ENCODE measurements at regions not wholly inside any gene's neighbourhood (a gene's known extent, or its start where the extent isn't known, plus 50 kb on each side); places are given as distances from the start of the nearest gene placed in this dataset.

DNA sequence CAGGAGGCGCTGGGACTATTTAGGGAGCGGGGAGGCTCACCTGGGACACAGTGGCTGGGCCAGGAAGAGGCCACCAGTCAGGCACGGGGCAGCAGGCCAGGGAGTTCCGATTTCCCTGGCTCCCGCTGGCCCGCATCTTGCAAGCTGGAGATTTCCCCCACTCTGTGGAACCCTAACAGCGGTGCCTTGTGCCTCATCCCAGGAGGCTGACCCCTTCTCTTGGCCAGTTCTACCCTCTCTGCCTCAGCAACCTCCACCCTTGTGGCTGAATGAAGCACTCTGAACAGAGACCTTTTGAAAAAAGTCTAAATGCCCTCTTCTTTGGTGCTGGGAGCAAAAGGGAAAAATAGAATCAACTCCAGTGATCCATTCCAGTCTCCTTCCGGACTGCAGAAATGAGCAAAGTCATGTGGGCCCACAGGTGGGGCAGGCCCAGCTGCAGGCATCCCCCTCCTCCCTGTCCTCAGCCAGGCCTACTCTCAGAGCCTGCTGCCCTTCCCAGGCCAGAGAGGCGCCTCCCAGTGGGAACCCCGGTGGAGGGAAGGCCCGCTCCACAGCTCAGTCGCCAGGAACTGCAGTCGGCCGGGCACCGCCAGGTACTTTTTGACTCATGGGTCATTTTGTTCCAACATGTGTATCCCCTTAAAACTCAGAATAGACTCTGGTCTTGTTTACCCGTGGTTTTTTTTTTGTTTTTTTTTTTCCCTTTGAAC lies 155.5 kb downstream of the ZNF248 start:
- Histone ChIP-seq H3K9me3 (peaks cover 7 to 10% of the 10 kb centered on the region in 2 donors), H3K27me3 (no peaks in the 10 kb centered on the region), H3K36me3 (no peaks in the 10 kb centered on the region), H3K4me1 (no peaks in the 10 kb centered on the region), H3K4me3 (no peak overlapping the region), H3K27ac (no peak overlapping the region)
- no peak for DNase-seq (ENCODE audit: low spot score in 2 of 2)
- TF ChIP-seq, protein P1, sequence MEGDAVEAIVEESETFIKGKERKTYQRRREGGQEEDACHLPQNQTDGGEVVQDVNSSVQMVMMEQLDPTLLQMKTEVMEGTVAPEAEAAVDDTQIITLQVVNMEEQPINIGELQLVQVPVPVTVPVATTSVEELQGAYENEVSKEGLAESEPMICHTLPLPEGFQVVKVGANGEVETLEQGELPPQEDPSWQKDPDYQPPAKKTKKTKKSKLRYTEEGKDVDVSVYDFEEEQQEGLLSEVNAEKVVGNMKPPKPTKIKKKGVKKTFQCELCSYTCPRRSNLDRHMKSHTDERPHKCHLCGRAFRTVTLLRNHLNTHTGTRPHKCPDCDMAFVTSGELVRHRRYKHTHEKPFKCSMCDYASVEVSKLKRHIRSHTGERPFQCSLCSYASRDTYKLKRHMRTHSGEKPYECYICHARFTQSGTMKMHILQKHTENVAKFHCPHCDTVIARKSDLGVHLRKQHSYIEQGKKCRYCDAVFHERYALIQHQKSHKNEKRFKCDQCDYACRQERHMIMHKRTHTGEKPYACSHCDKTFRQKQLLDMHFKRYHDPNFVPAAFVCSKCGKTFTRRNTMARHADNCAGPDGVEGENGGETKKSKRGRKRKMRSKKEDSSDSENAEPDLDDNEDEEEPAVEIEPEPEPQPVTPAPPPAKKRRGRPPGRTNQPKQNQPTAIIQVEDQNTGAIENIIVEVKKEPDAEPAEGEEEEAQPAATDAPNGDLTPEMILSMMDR (IDR thresholded peaks at IDR 0.05) = no peak
- intact Hi-C loops (cut with DNase I; ENCODE audit: low total_unique reads) = no loop called here

DNA sequence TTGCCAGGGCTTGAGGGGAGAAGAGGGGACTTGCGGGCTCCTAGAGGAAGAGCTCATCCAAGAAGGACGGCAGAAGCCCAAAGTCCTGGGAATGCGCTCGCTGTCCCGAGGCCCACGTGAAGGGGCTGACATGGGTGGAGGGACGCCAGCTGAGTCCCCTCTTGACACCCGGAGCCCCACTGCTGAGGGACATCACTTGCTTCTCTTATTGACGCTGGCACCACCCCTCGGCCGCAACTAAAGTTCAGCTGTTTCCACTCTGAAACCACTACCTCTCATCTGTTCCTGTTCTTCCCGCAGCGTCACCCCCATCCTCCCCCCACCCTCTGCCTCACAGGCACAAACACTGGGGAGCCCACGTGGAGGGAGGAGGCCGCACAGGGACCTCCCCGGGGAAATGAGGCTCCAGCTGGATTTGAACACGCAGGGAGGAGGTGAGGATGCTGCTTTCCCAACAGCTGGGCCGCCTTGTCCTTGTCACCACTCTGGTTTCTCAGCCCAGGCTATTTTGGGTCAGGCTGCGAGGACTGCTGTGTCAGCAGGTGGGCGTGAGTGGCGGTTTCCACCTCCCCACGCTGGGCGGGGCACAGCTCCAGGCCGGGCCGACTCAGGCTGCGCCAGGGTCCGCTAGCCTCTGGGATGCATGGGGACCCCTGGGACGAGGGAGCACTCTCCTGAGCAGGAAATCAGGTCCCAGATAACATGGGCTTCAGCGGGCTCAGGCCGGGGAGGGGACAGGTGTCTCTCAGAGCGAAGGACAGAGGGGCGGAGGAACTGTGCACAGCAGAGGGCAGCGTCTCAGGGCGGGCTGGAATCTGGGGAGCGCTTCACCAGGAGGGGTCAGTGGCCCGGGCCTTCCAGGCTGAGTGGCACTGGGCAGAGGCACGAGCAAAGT lies 156.3 kb downstream of the ZNF248 start:
- H3K36me3 ChIP-seq = no peaks in the 10 kb centered on the region
- TF ChIP-seq POLR2A (IDR thresholded peaks at IDR 0.05) (no peak), POLR2AphosphoS5 (IDR thresholded peaks at IDR 0.05) (no peak)
- no peak for DNase-seq (ENCODE audit: low spot score in 2 of 2)
- peaks cover 7 to 10% of the 10 kb centered on the region in 2 donors for H3K9me3 ChIP-seq
- H3K27ac ChIP-seq = no peak overlapping the region
- H3K4me3 ChIP-seq = no peak overlapping the region
- intact Hi-C loops (cut with DNase I; ENCODE audit: low total_unique reads) = no loop called here
- H3K27me3 ChIP-seq = no peaks in the 10 kb centered on the region
- H3K4me1 ChIP-seq = no peaks in the 10 kb centered on the region

DNA sequence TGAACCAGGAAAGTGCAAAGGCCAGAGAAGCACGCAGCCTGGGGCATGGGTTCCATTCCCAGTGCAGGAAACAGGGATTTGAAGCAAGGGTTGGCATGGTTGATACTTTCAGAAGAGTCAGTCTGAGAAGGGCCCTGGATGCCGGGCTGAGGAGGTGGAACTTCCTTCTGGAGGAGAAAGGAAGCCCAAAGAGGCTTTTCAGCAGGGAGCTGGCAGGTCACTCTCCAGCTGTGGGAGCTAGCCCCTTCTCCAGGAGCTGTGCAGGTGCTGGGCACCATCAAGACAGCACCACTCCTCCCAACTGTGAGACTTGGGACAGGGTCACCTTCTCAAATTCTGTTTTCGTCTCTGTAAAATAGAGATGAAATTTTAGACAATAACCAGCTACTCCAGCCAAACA lies 169.8 kb downstream of the ZNF248 start:
- Histone ChIP-seq H3K27me3 (no peaks in the 10 kb centered on the region), H3K4me1 (no peaks in the 10 kb centered on the region), H3K4me3 (no peak overlapping the region), H3K36me3 (no peaks in the 10 kb centered on the region), H3K9me3 (peaks cover 10 to 11% of the 10 kb centered on the region in 2 donors), H3K27ac (no peak overlapping the region)
- intact Hi-C loops (cut with DNase I; ENCODE audit: low total_unique reads) = no loop called here
- TF ChIP-seq, protein P1 (IDR thresholded peaks at IDR 0.05) = no peak
- TF ChIP-seq POLR2AphosphoS5 (IDR thresholded peaks at IDR 0.05) (no peak), POLR2A (IDR thresholded peaks at IDR 0.05) (no peak)
- no peak for DNase-seq (ENCODE audit: low spot score in 2 of 2)

DNA sequence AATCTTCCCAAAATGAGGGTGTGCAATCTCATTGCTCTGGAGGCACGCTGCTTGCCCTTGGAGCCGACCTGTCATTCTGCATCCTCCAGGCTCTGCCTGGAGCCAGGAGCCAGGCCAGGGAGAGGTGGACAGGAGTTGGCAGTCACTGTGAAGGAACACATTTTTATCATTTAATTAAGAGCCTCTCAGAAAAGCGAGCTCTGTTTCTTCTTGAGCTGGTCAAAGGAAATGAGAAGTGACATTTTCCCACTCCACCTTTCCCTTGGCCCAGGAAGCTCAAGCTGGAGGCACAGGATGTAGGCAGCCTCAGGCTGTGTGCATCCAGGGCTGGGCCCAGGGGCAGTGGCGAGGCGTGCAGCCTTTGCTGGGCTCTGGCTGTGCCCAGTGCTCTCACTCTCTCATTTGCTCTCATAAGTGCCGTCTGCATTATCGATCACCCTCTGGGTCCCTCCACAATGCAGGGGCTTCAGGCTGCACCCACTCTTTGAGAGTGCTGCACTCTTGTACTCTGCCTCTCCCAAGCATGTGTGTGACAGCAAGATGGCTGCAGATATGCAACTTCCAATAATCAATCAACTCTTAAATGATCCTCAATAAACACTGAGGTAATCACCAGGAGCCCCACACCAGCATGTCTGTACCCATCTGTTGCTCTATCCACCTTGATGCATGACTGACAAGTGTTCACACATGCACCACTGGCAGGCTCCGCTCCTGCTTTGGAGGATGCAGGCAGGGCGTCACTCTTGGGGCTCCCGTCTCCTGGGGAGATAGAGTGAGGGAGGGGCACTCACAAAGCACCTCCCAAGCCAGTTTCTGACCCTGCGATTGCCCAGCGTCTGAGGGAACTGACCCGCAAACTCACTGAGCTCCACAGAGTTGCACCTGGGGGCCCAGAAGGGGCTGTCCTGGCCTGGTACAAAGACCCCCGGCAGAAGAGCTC lies 171.4 kb downstream of the ZNF248 start:
- TF ChIP-seq POLR2A (IDR thresholded peaks at IDR 0.05) (no peak), POLR2AphosphoS5 (IDR thresholded peaks at IDR 0.05) (no peak)
- no peaks in the 10 kb centered on the region for H3K4me1 ChIP-seq
- no peaks in the 10 kb centered on the region for H3K36me3 ChIP-seq
- no peaks in the 10 kb centered on the region for H3K27me3 ChIP-seq
- intact Hi-C loops (cut with DNase I; ENCODE audit: low total_unique reads) = no loop called here
- H3K4me3 ChIP-seq = no peak overlapping the region
- H3K9me3 ChIP-seq = peaks cover 12 to 16% of the 10 kb centered on the region in 2 donors
- no peak overlapping the region for H3K27ac ChIP-seq
- no peak for DNase-seq (ENCODE audit: low spot score in 2 of 2)

DNA sequence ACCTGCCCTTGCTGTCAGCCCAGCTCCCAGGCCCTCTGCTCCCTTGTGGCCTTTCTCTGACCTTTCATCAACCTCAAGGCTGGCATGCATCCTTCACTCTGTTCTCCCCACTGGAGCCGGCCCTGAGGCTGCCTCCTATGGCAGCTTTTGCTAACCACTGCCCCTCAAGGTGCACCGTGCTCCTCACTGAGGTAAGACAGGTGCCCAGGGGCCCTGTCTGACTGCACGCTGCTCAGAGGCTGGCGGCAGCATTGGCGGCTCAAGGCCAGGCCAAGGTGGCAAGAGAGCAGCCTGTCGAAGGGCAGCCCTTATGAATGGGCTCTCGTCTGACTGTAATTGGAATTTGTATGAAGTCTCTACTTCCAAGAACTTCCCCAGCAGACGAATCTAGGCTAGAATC lies 172.6 kb downstream of the ZNF248 start:
- Histone ChIP-seq H3K36me3 (no peaks in the 10 kb centered on the region), H3K4me1 (no peaks in the 10 kb centered on the region), H3K27ac (no peak overlapping the region), H3K27me3 (no peaks in the 10 kb centered on the region), H3K4me3 (no peak overlapping the region), H3K9me3 (peaks cover 16 to 25% of the 10 kb centered on the region in 2 donors)
- intact Hi-C loops (cut with DNase I; ENCODE audit: low total_unique reads) = no loop called here
- DNase-seq (ENCODE audit: low spot score in 2 of 2) = no peak
- no peak for TF ChIP-seq POLR2A (IDR thresholded peaks at IDR 0.05)
- TF ChIP-seq, protein P1 (IDR thresholded peaks at IDR 0.05) = no peak
- no peak for TF ChIP-seq POLR2AphosphoS5 (IDR thresholded peaks at IDR 0.05)
